Endothelial cell of umbilical vein (primary cell): ENCODE measurements at regions not wholly inside any gene's neighbourhood (a gene's known extent, or its start where the extent isn't known, plus 50 kb on each side); places are given as distances from the start of the nearest gene placed in this dataset.

Experiments used
- BruUV-seq: library from RNA; stranded (reverse); fragments of 400-500 nt; replicated peaks from 2 replicates; lab custom pipeline; 2021; lab: Mats Ljungman, UMichigan
- CTCF ChIA-PET: fragments of 300-600, 350-600 bp; sonication (Branson Sonifier 250); formaldehyde crosslinking; loops from one replicate; lab custom pipeline; 2021; ENCODE audit warnings: antibody characterized with exemption, inconsistent platforms; lab: Charles Lee
- POLR2A ChIA-PET: fragments of 300-600, 350-600 bp; sonication (Branson Sonifier 250); formaldehyde crosslinking; loops from one replicate; lab custom pipeline; 2021; ENCODE audit warnings: antibody characterized with exemption, inconsistent platforms; lab: Charles Lee
- DNase-seq: peaks from one replicate; pipeline ENCODE4 v3.0.0-alpha.2; 2011; ENCODE audit warnings: low read depth, low spot score
- FAIRE-seq: peaks from 2 replicates; lab custom pipeline; 2011; peaks lifted over from hg19 to GRCh38; lab: Jason Lieb, UNC
- H2AFZ ChIP-seq: 2 replicates; pipeline ENCODE4 v1.6.0; 2012; ENCODE audit warnings: low read depth, low read length, control low read depth, inconsistent platforms
- H3K27ac ChIP-seq: 2 replicates; pipeline ENCODE4 v1.5.1; 2011; ENCODE audit warnings: low read depth, mild to moderate bottlenecking, control low read depth, low read length, moderate library complexity; ENCODE audit not compliant: insufficient read depth
- H3K27me3 ChIP-seq, 2 experiments: 2 replicates each; pipeline versions ENCODE4 v1.6.0 to v1.6.1; 2011; ENCODE audit warnings: low read length in 2 of 2, mixed read lengths in 1 of 2; ENCODE audit not compliant: control insufficient read depth in 2 of 2, insufficient read depth in 2 of 2
- H3K36me3 ChIP-seq, 2 experiments: 2 replicates in 1 of 2; 3 replicates in 1 of 2; pipeline ENCODE4 v1.5.1; 2011; ENCODE audit warnings: low read length in 2 of 2, mild to moderate bottlenecking in 1 of 2, moderate library complexity in 1 of 2; ENCODE audit not compliant: control insufficient read depth in 2 of 2, insufficient read depth in 2 of 2; ENCODE audit errors: extremely low read depth in 1 of 2
- H3K4me1 ChIP-seq: 3 replicates; pipeline ENCODE4 v1.5.1; 2011; ENCODE audit warnings: mild to moderate bottlenecking, low read length; ENCODE audit not compliant: control insufficient read depth, insufficient read depth; ENCODE audit errors: extremely low read depth
- H3K4me2 ChIP-seq: 2 replicates; pipeline ENCODE4 v1.6.1; 2011; ENCODE audit warnings: low read length, control low read depth, mixed read lengths; ENCODE audit not compliant: insufficient read depth
- H3K4me3 ChIP-seq, 3 experiments: fragments of 200-600 bp in 1 of 3; sonication (generic), shearing (Covaris generic) in 1 of 3; replicated peaks in 1 of 3; 2 replicates each; pipeline ENCODE4 v1.5.1; 2011 to 2016; ENCODE audit warnings: control low read depth in 3 of 3, low read length in 3 of 3, mild to moderate bottlenecking in 2 of 3, inconsistent platforms in 1 of 3, low read depth in 1 of 3, moderate library complexity in 1 of 3; ENCODE audit not compliant: insufficient read depth in 1 of 3
- H3K79me2 ChIP-seq: 2 replicates; pipeline ENCODE4 v1.6.0; 2012; ENCODE audit warnings: low read length, inconsistent platforms; ENCODE audit not compliant: control insufficient read depth, insufficient read depth
- H3K9ac ChIP-seq: replicated peaks from 2 replicates; pipeline ENCODE3; 2011; ENCODE audit warnings: low read length, control low read depth; ENCODE audit not compliant: insufficient read depth; ENCODE audit errors: extremely low read depth
- H3K9me1 ChIP-seq: replicated peaks from 3 replicates; pipeline ENCODE4 v1.6.0; 2011; ENCODE audit warnings: mild to moderate bottlenecking, low read length; ENCODE audit not compliant: control insufficient read depth, insufficient read depth; ENCODE audit errors: extremely low read depth
- H3K9me3 ChIP-seq: replicated peaks from 2 replicates; pipeline ENCODE4 v1.5.1; 2012; ENCODE audit warnings: low read length, inconsistent platforms; ENCODE audit not compliant: control insufficient read depth, insufficient read depth
- H4K20me1 ChIP-seq: replicated peaks from 2 replicates; pipeline ENCODE3; 2011; ENCODE audit warnings: mild to moderate bottlenecking, low read length; ENCODE audit not compliant: control insufficient read depth, insufficient read depth; ENCODE audit errors: extremely low read depth
- CTCF ChIP-seq, 2 donors: IDR thresholded peaks; 1 replicate in 1 of 2; 2 replicates in 1 of 2; pipeline ENCODE4 v1.5.1; 2011; ENCODE audit warnings: low read length in 2 of 2, mild to moderate bottlenecking in 2 of 2, moderate library complexity in 2 of 2, control low read depth in 1 of 2, inconsistent platforms in 1 of 2, low read depth in 1 of 2; ENCODE audit not compliant: insufficient read depth in 1 of 2; ENCODE audit errors: extremely low read depth in 1 of 2
- EZH2 ChIP-seq: IDR thresholded peaks from 2 replicates; pipeline ENCODE4 v1.6.1; 2012; ENCODE audit warnings: borderline replicate concordance, low read depth, mild to moderate bottlenecking, moderate library complexity, low read length, inconsistent platforms; ENCODE audit not compliant: severe bottlenecking
- FOS ChIP-seq: IDR thresholded peaks from 2 replicates; pipeline ENCODE4 v1.6.1; 2011; ENCODE audit warnings: mild to moderate bottlenecking, low read length, moderate library complexity, borderline replicate concordance; ENCODE audit not compliant: insufficient read depth
- GATA2 ChIP-seq: IDR thresholded peaks from 2 replicates; pipeline ENCODE4 v1.7.0; 2011; ENCODE audit warnings: low read depth, mild to moderate bottlenecking, moderate library complexity, mixed read lengths, low read length; ENCODE audit not compliant: insufficient read length, insufficient read depth
- JUN ChIP-seq: IDR thresholded peaks from 2 replicates; pipeline ENCODE4 v1.6.1; 2011; ENCODE audit warnings: borderline replicate concordance, low read depth; ENCODE audit not compliant: insufficient read length, insufficient read depth
- MAX ChIP-seq: IDR thresholded peaks from 2 replicates; pipeline ENCODE4 v1.6.1; 2011; ENCODE audit not compliant: insufficient read depth, insufficient read length
- MYC ChIP-seq: IDR thresholded peaks from one replicate; pipeline ENCODE4 v1.6.1; 2011; ENCODE audit warnings: mild to moderate bottlenecking, low read depth, low read length
- POLR2A ChIP-seq: IDR thresholded peaks from 2 replicates; pipeline ENCODE4 v1.6.1; 2012; ENCODE audit warnings: low read depth, mild to moderate bottlenecking, control low read depth, low read length
- POLR2AphosphoS5 ChIP-seq: IDR thresholded peaks from 2 replicates; pipeline ENCODE4 v1.6.1; 2012; ENCODE audit warnings: low read depth, mild to moderate bottlenecking, control low read depth, low read length, moderate library complexity; ENCODE audit not compliant: insufficient read depth
- dilution Hi-C: fragments of 300-500 bp; cut with MboI; formaldehyde crosslinking; loops from one replicate; pipeline ENCODE4 v1.15.0; 2019; ENCODE audit warnings: low sequenced_read_pairs; ENCODE audit not compliant: extremely low pct_ligation_motif_present
- intact Hi-C: fragments of 100-400 bp; cut with micrococcal nuclease; formaldehyde crosslinking; loops from one replicate; pipeline ENCODE4 v1.10.0; 2022

DNA sequence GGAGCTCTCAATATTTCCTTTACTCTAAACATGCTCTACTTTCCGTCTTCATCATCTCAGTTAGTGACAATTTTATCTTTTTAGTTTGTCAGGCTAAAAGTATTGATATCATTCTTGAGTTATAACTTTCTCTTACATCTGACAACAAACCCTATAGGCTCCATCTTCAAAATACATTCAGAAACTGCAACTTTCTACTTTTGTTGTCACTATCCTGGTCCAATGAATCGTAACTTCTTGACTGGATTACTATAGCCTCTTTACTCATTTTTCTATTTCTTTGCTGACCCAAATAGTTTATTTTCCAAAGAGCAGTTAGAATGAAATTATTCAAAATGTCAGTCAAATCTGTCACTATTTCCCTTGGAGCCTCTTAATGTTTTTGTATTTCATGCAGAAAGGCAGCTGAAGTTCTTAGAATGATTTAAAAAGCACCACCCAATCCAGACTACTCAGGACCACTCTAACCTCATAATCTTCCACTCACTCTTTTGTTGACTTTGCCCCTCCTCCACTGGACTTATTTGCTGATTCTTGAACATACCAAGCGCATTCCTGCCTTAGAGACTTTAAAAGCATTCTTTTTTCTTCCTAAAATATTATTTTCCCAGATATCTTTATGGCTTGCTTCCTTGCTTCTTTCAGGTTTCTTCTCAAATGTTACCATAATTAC, 119.9 kb upstream of the CBLB start:
- no peak for TF ChIP-seq FOS
- TF ChIP-seq JUN = no peak
- TF ChIP-seq EZH2 = no peak
- no peak for TF ChIP-seq MAX
- Histone ChIP-seq H3K4me1 (no peaks in the 10 kb centered on the region), H3K9me1 (no peaks in the 10 kb centered on the region), H3K9me3 (no peaks in the 10 kb centered on the region), H3K4me3 (no peak overlapping the region), H2AFZ (no peak overlapping the region), H3K27me3 (no peaks in the 10 kb centered on the region), H3K27ac (no peak overlapping the region), H3K4me2 (no peak overlapping the region), H4K20me1 (no peaks in the 10 kb centered on the region), H3K36me3 (no peaks in the 10 kb centered on the region), H3K79me2 (no peaks in the 10 kb centered on the region), H3K9ac (no peak overlapping the region)
- POLR2A ChIA-PET = no interaction called here
- DNase-seq (no peak), FAIRE-seq (no peak)
- intact Hi-C loops (no loop called here), dilution Hi-C loops (no loop called here)
- no TSS peak for BruUV-seq
- CTCF ChIA-PET = no interaction called here

DNA sequence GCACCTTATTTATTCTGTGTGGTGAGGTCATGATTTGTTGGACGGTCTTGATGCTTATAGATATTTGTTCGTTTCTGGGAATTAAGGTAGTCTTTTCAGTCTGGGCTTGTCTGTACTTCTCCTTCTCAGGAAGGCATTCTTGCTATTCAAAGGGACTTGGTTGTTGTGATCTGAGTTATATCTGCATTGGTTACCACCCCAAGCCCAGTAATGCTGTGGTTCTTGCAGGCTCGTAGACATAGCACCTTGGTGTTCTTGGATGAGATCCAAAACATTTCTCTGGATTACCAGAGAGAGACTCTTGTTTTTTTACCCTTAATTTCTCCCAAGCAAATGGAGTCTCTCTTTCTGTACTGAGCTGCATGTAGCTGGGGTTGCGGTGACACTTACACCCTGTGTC, 128.0 kb upstream of the CBLB start:
- no peak for TF ChIP-seq CTCF (IDR thresholded peaks at IDR 0.05; ENCODE audit: extremely low read depth in 1 of 2, insufficient read depth in 1 of 2, low read depth in 1 of 2, low read length in 2 of 2)
- no peak for TF ChIP-seq FOS
- TF ChIP-seq POLR2AphosphoS5 = no peak
- no peak for TF ChIP-seq GATA2
- no peak for TF ChIP-seq MAX
- TF ChIP-seq EZH2 = no peak
- TF ChIP-seq MYC = no peak
- no peak for TF ChIP-seq JUN
- TF ChIP-seq POLR2A = no peak
- H3K9me3 ChIP-seq = no peaks in the 10 kb centered on the region
- no peak overlapping the region for H3K27ac ChIP-seq
- intact Hi-C loops (no loop called here), dilution Hi-C loops (no loop called here)
- no peaks in the 10 kb centered on the region for H3K36me3 ChIP-seq
- no peak overlapping the region for H3K9ac ChIP-seq
- CTCF ChIA-PET = no interaction called here
- no peaks in the 10 kb centered on the region for H3K27me3 ChIP-seq
- no peak overlapping the region for H3K4me2 ChIP-seq
- H3K4me3 ChIP-seq = no peak overlapping the region
- POLR2A ChIA-PET = no interaction called here
- H3K4me1 ChIP-seq = no peaks in the 10 kb centered on the region
- no peaks in the 10 kb centered on the region for H3K79me2 ChIP-seq
- DNase-seq (no peak), FAIRE-seq (no peak)
- H2AFZ ChIP-seq = no peak overlapping the region
- H4K20me1 ChIP-seq = no peaks in the 10 kb centered on the region
- no peaks in the 10 kb centered on the region for H3K9me1 ChIP-seq
- no TSS peak for BruUV-seq
